A549 (cell line): ENCODE measurements at regions not wholly inside any gene's neighbourhood (a gene's known extent, or its start where the extent isn't known, plus 50 kb on each side); places are given as distances from the start of the nearest gene placed in this dataset.

Experiments used
- CTCF ChIP-seq: fragments of >200 bp; sonication (Bioruptor Twin); formaldehyde crosslinking; IDR thresholded peaks from 3 replicates; pipeline ENCODE4 v1.5.1; 2016
- KDM1A ChIP-seq: fragments of 200-600 bp; sonication (generic); IDR thresholded peaks from 2 replicates; pipeline ENCODE4 v1.6.1; 2016; ENCODE audit warnings: low read depth, mild to moderate bottlenecking
- MYC ChIP-seq: IDR thresholded peaks from 2 replicates; pipeline ENCODE4 v1.6.1; 2012; ENCODE audit warnings: mild to moderate bottlenecking, inconsistent platforms, low read length, improper control_type of control experiment, borderline replicate concordance
- RFX5 ChIP-seq: fragments of 450-650 bp; IDR thresholded peaks from 2 replicates; pipeline ENCODE4 v1.7.1; 2014; ENCODE audit warnings: antibody characterized with exemption, mild to moderate bottlenecking, moderate library complexity

- no peak for TF ChIP-seq MYC
- no peak for TF ChIP-seq CTCF
- no peak for TF ChIP-seq RFX5
- no peak for TF ChIP-seq KDM1A
Measured at GRCh38 chr18:60075477-60075876, 175.7 kb downstream of the PMAIP1 start.
